COLO668 (cell line): ENCODE measurements at regions not wholly inside any gene's neighbourhood (a gene's known extent, or its start where the extent isn't known, plus 50 kb on each side); places are given as distances from the start of the nearest gene placed in this dataset.

Experiments used
- DNase-seq: peaks from one replicate; lab custom pipeline; 2025; ENCODE audit not compliant: unreplicated experiment; lab: John Stamatoyannopoulos, UW

- no peak for DNase-seq
Observed at GRCh38 chr20:39800111-39800510, 838.0 kb downstream of the DHX35 start.

- DNase-seq: no peak
Observed at GRCh38 chr20:39799366-39799965, 837.3 kb downstream of the DHX35 start.

- no peak for DNase-seq
Observed at GRCh38 chr20:39795401-39796272, 833.5 kb downstream of the DHX35 start.

GRCh38 chr20:39792334-39792733 is 830.2 kb downstream of the DHX35 start:
- DNase-seq: no peak

GRCh38 chr20:39789411-39789810 is 827.3 kb downstream of the DHX35 start:
- no peak for DNase-seq

GRCh38 chr20:39785252-39785917 is 823.2 kb downstream of the DHX35 start:
- DNase-seq: no peak

GRCh38 chr20:39784693-39785092 is 822.5 kb downstream of the DHX35 start:
- DNase-seq: no peak

- no peak for DNase-seq
Observed at GRCh38 chr20:39778847-39779604, 816.9 kb downstream of the DHX35 start.

GRCh38 chr20:39778431-39778830 is 816.3 kb downstream of the DHX35 start:
- DNase-seq: no peak

- DNase-seq: no peak
Observed at GRCh38 chr20:39777610-39778009, 815.5 kb downstream of the DHX35 start.

GRCh38 chr20:39775110-39775509 is 813.0 kb downstream of the DHX35 start:
- no peak for DNase-seq

GRCh38 chr20:39773380-39774000 is 811.3 kb downstream of the DHX35 start:
- DNase-seq: no peak

- DNase-seq: no peak
Observed at GRCh38 chr20:39767352-39767751, 805.2 kb downstream of the DHX35 start.

- no peak for DNase-seq
Observed at GRCh38 chr20:39766333-39766732, 804.2 kb downstream of the DHX35 start.

GRCh38 chr20:39762716-39763115 is 800.6 kb downstream of the DHX35 start:
- DNase-seq: no peak

GRCh38 chr20:39758876-39759275 is 796.7 kb downstream of the DHX35 start:
- DNase-seq: no peak

GRCh38 chr20:39756828-39757227 is 794.7 kb downstream of the DHX35 start:
- DNase-seq: no peak

- DNase-seq: no peak
Observed at GRCh38 chr20:39756369-39756768, 794.2 kb downstream of the DHX35 start.

- DNase-seq: no peak
Observed at GRCh38 chr20:39752262-39752876, 790.2 kb downstream of the DHX35 start.

- DNase-seq: no peak
Observed at GRCh38 chr20:39751557-39752137, 789.5 kb downstream of the DHX35 start.
